SK-N-SH treated with all-trans-retinoic acid at 6 μM for 48 hours (cell line): ENCODE measurements at regions not wholly inside any gene's neighbourhood (a gene's known extent, or its start where the extent isn't known, plus 50 kb on each side); places are given as distances from the start of the nearest gene placed in this dataset.

ENCODE experiments used
- ISL1 ChIP-seq: fragments of 250-450 bp; sonication (Bioruptor Pico); IDR thresholded peaks from 2 replicates; pipeline ENCODE4 v2.1.2; 2022; ENCODE audit warnings: mild to moderate bottlenecking, moderate library complexity
- POU6F1 ChIP-seq: fragments of 250-450 bp; sonication (Bioruptor Pico); IDR thresholded peaks from 2 replicates; pipeline ENCODE4 v1.8.0; 2021; ENCODE audit warnings: low read depth, mild to moderate bottlenecking, moderate library complexity, borderline replicate concordance

GRCh38 chr2:22020091-22020742 is 896.4 kb downstream of the TDRD15 start:
- no peak for TF ChIP-seq ISL1 (CRISPR knock-in tag)
- TF ChIP-seq POU6F1: no peak
